RWPE1 (cell line): ENCODE measurements at regions not wholly inside any gene's neighbourhood (a gene's known extent, or its start where the extent isn't known, plus 50 kb on each side); places are given as distances from the start of the nearest gene placed in this dataset.

Experiments used
- CTCF ChIA-PET: fragments of 350-600 bp; sonication (Branson Sonifier 250); formaldehyde crosslinking; extraction: SDS; loops from one replicate; lab custom pipeline; 2021; lab: Yijun Ruan, JAX
- POLR2A ChIA-PET: fragments of 400-600 bp; formaldehyde crosslinking; extraction: SDS; loops from one replicate; lab custom pipeline; 2020; ENCODE audit warnings: antibody characterized with exemption; ENCODE audit not compliant: low non-redundant PET; lab: Yijun Ruan, JAX
- DNase-seq: peaks from one replicate; pipeline ENCODE4 v3.0.0; 2012; ENCODE audit warnings: low spot score
- H3K27ac ChIP-seq: fragments of 450-650 bp; 2 replicates; pipeline ENCODE4 v1.5.1; 2017
- TF ChIP-seq, protein P1 (sequence below): fragments of 450-650 bp; conservative IDR thresholded peaks from 2 replicates; pipeline ENCODE4 v1.5.1; 2017; ENCODE audit warnings: low read depth, mild to moderate bottlenecking

- TF ChIP-seq, protein P1, sequence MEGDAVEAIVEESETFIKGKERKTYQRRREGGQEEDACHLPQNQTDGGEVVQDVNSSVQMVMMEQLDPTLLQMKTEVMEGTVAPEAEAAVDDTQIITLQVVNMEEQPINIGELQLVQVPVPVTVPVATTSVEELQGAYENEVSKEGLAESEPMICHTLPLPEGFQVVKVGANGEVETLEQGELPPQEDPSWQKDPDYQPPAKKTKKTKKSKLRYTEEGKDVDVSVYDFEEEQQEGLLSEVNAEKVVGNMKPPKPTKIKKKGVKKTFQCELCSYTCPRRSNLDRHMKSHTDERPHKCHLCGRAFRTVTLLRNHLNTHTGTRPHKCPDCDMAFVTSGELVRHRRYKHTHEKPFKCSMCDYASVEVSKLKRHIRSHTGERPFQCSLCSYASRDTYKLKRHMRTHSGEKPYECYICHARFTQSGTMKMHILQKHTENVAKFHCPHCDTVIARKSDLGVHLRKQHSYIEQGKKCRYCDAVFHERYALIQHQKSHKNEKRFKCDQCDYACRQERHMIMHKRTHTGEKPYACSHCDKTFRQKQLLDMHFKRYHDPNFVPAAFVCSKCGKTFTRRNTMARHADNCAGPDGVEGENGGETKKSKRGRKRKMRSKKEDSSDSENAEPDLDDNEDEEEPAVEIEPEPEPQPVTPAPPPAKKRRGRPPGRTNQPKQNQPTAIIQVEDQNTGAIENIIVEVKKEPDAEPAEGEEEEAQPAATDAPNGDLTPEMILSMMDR = no peak
- H3K27ac ChIP-seq = no peak overlapping the region
These were observed 165.0 kb upstream of the CCDC68 start for GRCh38 chr18:55124078-55124763.

GRCh38 chr18:55123361-55123760, 164.1 kb upstream of the CCDC68 start:
- ChIA-PET CTCF (no interaction called here), POLR2A (no interaction called here)
- no peak for DNase-seq
- TF ChIP-seq, protein P1 = no peak
- H3K27ac ChIP-seq = no peak overlapping the region

More at GRCh38 chr18:55124078-55124763, 165.0 kb upstream of the CCDC68 start:
- ChIA-PET POLR2A (no interaction called here), CTCF (no interaction called here)
- DNase-seq = no peak

DNA sequence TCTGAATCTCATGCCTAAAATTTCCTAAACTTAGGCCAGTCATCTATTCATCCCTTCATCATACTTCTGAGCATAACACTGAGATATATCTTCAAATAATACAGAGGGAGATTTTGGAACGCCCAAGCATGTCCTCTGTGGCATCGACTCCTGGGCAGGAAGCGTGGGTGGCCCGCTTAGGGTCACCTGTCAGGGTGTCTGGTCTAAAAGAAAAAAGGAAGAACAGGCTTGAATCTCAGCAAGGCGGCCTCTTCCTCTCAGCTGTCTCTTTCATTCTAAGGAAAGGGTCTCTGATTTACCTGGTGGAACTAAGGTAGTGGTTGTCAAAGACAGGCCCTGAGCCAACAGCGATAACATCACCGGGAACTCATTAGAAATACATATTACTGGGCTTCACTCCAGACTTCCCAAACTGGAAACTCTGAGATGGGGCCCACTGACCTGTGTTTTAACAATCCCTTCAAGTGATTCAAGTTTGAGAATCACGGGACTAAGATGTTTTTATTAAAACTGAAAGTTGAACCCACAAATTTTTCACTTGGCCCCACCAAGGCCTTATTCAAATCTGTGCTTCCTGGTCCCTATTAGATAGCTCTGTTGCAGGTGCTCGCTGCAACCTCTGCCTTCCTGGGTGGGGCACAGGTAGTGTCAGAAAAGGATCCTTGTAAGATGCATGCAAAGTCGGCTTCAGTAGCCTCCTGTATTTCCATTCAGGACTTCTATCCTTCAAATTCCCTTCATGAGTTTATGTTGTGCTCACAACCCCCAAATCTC, 162.3 kb upstream of the CCDC68 start:
- POLR2A ChIA-PET = no interaction called here
- CTCF ChIA-PET = no interaction called here
- TF ChIP-seq, protein P1 = no peak
- no peak overlapping the region for H3K27ac ChIP-seq
- DNase-seq = no peak

GRCh38 chr18:55120896-55121295, 161.6 kb upstream of the CCDC68 start:
- POLR2A ChIA-PET = no interaction called here
- TF ChIP-seq, protein P1 = no peak
- H3K27ac ChIP-seq = no peak overlapping the region
- CTCF ChIA-PET = no interaction called here
- no peak for DNase-seq

DNA sequence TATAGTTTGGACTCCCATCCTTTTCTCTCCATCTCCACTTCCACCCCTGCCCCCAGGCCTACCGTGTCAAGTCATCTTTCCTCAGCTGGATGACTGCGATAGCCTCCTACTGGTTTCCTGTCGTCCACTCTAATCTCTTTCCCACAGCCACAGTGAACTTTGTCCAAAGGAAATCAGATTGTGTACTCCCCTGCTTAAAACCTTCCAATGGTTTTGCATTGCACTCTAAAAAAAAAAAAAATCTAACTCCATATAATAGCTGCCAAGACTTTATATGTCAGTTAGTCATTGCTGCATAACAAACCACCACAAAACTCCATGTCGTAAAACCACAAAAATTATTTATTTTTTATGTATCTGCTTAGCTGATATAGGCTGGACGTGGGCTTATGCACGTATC, 160.2 kb upstream of the CCDC68 start:
- TF ChIP-seq, protein P1 = no peak
- H3K27ac ChIP-seq = no peak overlapping the region
- ChIA-PET CTCF (no interaction called here), POLR2A (no interaction called here)
- DNase-seq = no peak

DNA sequence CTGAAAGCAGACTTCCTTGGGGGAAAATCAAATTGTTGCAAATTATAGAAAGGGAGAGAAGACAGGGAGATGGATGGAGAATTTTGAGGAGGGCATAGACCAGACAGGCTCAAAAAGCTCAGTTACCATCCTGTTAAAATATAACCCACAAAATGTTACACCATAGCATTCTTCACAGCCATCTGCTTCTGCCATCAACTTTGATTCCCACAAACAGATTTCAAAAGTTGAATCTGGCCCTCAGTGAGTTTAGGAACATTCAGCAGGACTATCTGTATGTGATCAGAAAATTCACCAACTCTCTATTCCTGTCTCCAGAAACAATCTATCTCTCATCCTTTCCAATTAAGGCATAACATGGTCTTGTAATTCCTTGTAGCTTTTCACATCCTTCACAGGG, 159.8 kb upstream of the CCDC68 start:
- TF ChIP-seq, protein P1 = no peak
- CTCF ChIA-PET = no interaction called here
- no peak for DNase-seq
- POLR2A ChIA-PET = no interaction called here
- no peak overlapping the region for H3K27ac ChIP-seq
